NCI-H1092 (cell line): ENCODE measurements at regions not wholly inside any gene's neighbourhood (a gene's known extent, or its start where the extent isn't known, plus 50 kb on each side); places are given as distances from the start of the nearest gene placed in this dataset.

ENCODE experiments used
- DNase-seq: peaks from one replicate; lab custom pipeline; 2025; lab: John Stamatoyannopoulos, UW

GRCh38 chr13:111456452-111457230 is 136.2 kb downstream of the TEX29 start:
- no peak for DNase-seq

- DNase-seq = no peak
Measured at GRCh38 chr13:111458001-111458531, 137.6 kb downstream of the TEX29 start.

- no peak for DNase-seq
Measured at GRCh38 chr13:111458739-111459138, 138.3 kb downstream of the TEX29 start.

GRCh38 chr13:111459803-111460547 is 139.5 kb downstream of the TEX29 start:
- DNase-seq = no peak

GRCh38 chr13:111460548-111461444 is 140.4 kb downstream of the TEX29 start:
- DNase-seq = peak; percentile 88

- DNase-seq = no peak
Measured at GRCh38 chr13:111461445-111462149, 141.2 kb downstream of the TEX29 start.

GRCh38 chr13:111462221-111462764 is 141.9 kb downstream of the TEX29 start:
- DNase-seq = no peak

GRCh38 chr13:111462944-111463343 is 142.5 kb downstream of the TEX29 start:
- no peak for DNase-seq

- no peak for DNase-seq
Measured at GRCh38 chr13:111467111-111467890, 146.9 kb downstream of the TEX29 start.

- DNase-seq = no peak
Measured at GRCh38 chr13:111468037-111468959, 147.9 kb downstream of the TEX29 start.

GRCh38 chr13:111469450-111469849 is 149.0 kb downstream of the TEX29 start:
- DNase-seq = no peak

GRCh38 chr13:111469916-111470506 is 149.6 kb downstream of the TEX29 start:
- no peak for DNase-seq

- no peak for DNase-seq
Measured at GRCh38 chr13:111470933-111471332, 150.5 kb downstream of the TEX29 start.

- DNase-seq = no peak
Measured at GRCh38 chr13:111472083-111472482, 151.6 kb downstream of the TEX29 start.

GRCh38 chr13:111472559-111473460 is 152.4 kb downstream of the TEX29 start:
- no peak for DNase-seq

- peak; percentile 81 for DNase-seq
Measured at GRCh38 chr13:111474136-111475002, 153.9 kb downstream of the TEX29 start.

- no peak for DNase-seq
Measured at GRCh38 chr13:111475488-111475887, 155.0 kb downstream of the TEX29 start.
